Activated CD4-positive, alpha-beta memory T cell treated with anti-CD3 and anti-CD28 coated beads for 36 hours (primary cell): ENCODE measurements at regions not wholly inside any gene's neighbourhood (a gene's known extent, or its start where the extent isn't known, plus 50 kb on each side); places are given as distances from the start of the nearest gene placed in this dataset.
A peak's percentile ranks its signal among the peaks of the same experiment; 100 is the strongest.

Source experiments
- CTCF ChIA-PET: fragments of 350-600 bp; sonication (Branson Sonifier 250); formaldehyde crosslinking; loops from one replicate; lab custom pipeline; 2021; ENCODE audit warnings: antibody characterized with exemption, inconsistent platforms; lab: Charles Lee
- POLR2A ChIA-PET: fragments of 350-600 bp; sonication (Branson Sonifier 250); formaldehyde crosslinking; loops from one replicate; lab custom pipeline; 2021; ENCODE audit warnings: antibody characterized with exemption; lab: Charles Lee
- DNase-seq: peaks from one replicate; pipeline ENCODE4 v3.0.0-alpha.2; 2020
- H3K27ac Mint-ChIP-seq: one replicate; pipeline ENCODE4 v1.8.0; 2021; ENCODE audit warnings: mixed read lengths
- H3K27me3 Mint-ChIP-seq: one replicate; pipeline ENCODE4 v1.8.0; 2021; ENCODE audit warnings: mixed read lengths
- H3K36me3 Mint-ChIP-seq: one replicate; pipeline ENCODE4 v1.8.0; 2021; ENCODE audit warnings: mixed read lengths
- H3K4me1 Mint-ChIP-seq: one replicate; pipeline ENCODE4 v1.8.0; 2021; ENCODE audit warnings: low read depth, mixed read lengths
- H3K4me3 Mint-ChIP-seq: one replicate; pipeline ENCODE4 v1.8.0; 2021; ENCODE audit warnings: mild to moderate bottlenecking, mixed read lengths
- H3K9me3 Mint-ChIP-seq: one replicate; pipeline ENCODE4 v1.8.0; 2021; ENCODE audit warnings: mixed read lengths
- intact Hi-C: fragments of 100-400 bp; cut with micrococcal nuclease; formaldehyde crosslinking; loops from one replicate; pipeline ENCODE4 v1.15.1; 2023

GRCh38 chr2:120437604-120438000, 91.7 kb downstream of the INHBB start:
- Mint-ChIP-seq H3K36me3 (no peaks in the 10 kb centered on the region), H3K4me3 (no peak overlapping the region), H3K27ac (no peak overlapping the region), H3K9me3 (no peaks in the 10 kb centered on the region), H3K4me1 (peaks cover 4% of the 10 kb centered on the region), H3K27me3 (peaks cover 26% of the 10 kb centered on the region)
- POLR2A ChIA-PET, result no interaction called here
- CTCF ChIA-PET, result interaction anchor here (1.0 kb wide), 2 partner anchors 94 to 261 kb away, joined by 3 to 4 read pairs; no protein-coding TSS in a partner anchor
- intact Hi-C loops, result loop anchor here (2.0 kb wide), 1 partner anchor 95 kb away; no protein-coding TSS in a partner anchor
- DNase-seq, result no peak

- ChIA-PET CTCF (no interaction called here), POLR2A (no interaction called here)
- DNase-seq, result no peak
- peaks cover 6% of the 10 kb centered on the region for H3K4me1 Mint-ChIP-seq
- no peak overlapping the region for H3K27ac Mint-ChIP-seq
- H3K9me3 Mint-ChIP-seq, result no peaks in the 10 kb centered on the region
- intact Hi-C loops, result no loop called here
- no peak overlapping the region for H3K4me3 Mint-ChIP-seq
- peaks cover 32% of the 10 kb centered on the region for H3K27me3 Mint-ChIP-seq
- no peaks in the 10 kb centered on the region for H3K36me3 Mint-ChIP-seq
These were observed 92.5 kb downstream of the INHBB start for GRCh38 chr2:120438301-120439066.

DNA sequence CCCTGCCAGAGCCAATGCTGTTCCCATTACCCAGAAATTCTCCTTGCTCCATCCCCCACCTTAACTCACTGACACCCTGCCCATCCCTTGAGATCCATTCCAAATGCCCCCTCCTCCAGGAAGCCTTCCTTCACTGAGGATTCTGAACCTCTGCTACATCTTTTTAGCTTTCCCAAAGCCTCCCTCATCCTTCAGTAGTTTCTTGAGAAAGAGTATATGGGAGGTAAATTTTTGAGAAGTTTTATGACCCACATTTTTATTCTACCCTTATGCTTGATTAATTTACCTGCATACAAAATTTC, 93.1 kb downstream of the INHBB start:
- intact Hi-C loops, result no loop called here
- Mint-ChIP-seq H3K27me3 (peaks cover 37% of the 10 kb centered on the region), H3K27ac (no peak overlapping the region), H3K4me3 (no peak overlapping the region), H3K9me3 (no peaks in the 10 kb centered on the region), H3K4me1 (peaks cover 6% of the 10 kb centered on the region), H3K36me3 (no peaks in the 10 kb centered on the region)
- POLR2A ChIA-PET, result no interaction called here
- DNase-seq, result no peak
- CTCF ChIA-PET, result no interaction called here

DNA sequence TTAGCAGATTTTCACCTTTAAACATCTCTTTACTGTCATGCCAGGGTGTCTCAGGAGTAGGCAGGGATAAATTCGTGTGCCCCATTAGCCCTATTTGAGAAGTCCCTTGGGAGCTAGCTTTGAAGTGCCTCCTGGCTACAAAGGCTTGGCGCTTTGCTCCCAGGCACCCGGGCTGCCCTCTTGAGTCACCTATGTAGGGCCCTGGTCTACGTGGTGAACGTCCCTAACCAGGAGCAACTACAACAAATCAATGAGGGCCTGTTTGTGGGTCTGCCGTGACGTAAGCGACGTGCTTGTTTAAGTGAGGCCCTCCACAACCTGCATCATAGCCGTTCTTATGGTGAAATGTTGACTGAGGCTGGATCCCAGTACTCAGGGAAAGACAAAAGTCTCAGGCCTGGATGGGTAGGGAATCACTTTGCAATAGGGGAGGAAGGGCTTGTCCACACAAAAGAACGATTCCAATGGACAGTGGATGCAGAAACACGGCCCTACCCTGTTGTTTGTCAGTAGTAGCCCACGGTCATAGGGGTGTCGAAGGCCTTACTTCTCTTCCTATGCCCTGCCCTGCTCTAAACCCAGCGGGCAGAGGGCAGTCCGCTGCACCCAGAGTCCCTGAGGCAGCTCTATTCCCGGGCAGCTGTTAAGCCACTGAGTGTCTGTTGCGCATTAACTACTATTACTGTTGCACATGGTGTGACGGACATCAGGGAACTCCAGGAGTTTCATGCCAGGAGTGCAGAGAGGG, 93.9 kb downstream of the INHBB start:
- Mint-ChIP-seq H3K4me1 (peaks cover 6% of the 10 kb centered on the region), H3K9me3 (no peaks in the 10 kb centered on the region), H3K36me3 (no peaks in the 10 kb centered on the region), H3K27me3 (peaks cover 44% of the 10 kb centered on the region), H3K4me3 (no peak overlapping the region), H3K27ac (no peak overlapping the region)
- no peak for DNase-seq
- intact Hi-C loops, result no loop called here
- ChIA-PET CTCF (no interaction called here), POLR2A (no interaction called here)

- ChIA-PET POLR2A (no interaction called here), CTCF (interaction anchor here (0.7 kb wide), 2 partner anchors 10 to 128 kb away, joined by 3 to 4 read pairs; no protein-coding TSS in a partner anchor)
- no peak for DNase-seq
- H3K36me3 Mint-ChIP-seq, result no peaks in the 10 kb centered on the region
- intact Hi-C loops, result no loop called here
- no peak overlapping the region for H3K4me3 Mint-ChIP-seq
- peaks cover 46% of the 10 kb centered on the region for H3K27me3 Mint-ChIP-seq
- no peak overlapping the region for H3K27ac Mint-ChIP-seq
- H3K4me1 Mint-ChIP-seq, result peaks cover 6% of the 10 kb centered on the region
- no peaks in the 10 kb centered on the region for H3K9me3 Mint-ChIP-seq
These were observed 94.8 kb downstream of the INHBB start for GRCh38 chr2:120440521-120441350.

DNA sequence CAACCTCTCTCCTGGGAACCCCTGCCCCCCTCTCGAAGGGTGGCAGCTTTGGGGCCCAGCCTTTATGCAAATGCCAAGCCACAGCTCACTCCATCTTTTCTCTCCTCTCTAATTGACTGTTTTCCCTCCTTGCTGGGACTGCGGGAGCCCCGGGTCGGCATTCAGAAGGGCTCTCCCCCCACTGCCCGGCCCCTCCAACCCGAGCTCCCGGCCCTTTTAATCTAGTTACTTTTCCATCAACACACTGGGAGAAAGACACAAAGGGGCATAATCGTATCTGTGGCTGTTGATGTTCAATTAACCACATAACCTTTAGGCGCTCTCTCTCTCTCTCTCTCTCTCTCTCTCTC, 95.4 kb downstream of the INHBB start:
- no peaks in the 10 kb centered on the region for H3K36me3 Mint-ChIP-seq
- H3K4me3 Mint-ChIP-seq, result no peak overlapping the region
- intact Hi-C loops, result no loop called here
- H3K9me3 Mint-ChIP-seq, result no peaks in the 10 kb centered on the region
- CTCF ChIA-PET, result interaction anchor here (0.7 kb wide), 2 partner anchors 11 to 129 kb away, joined by 3 to 4 read pairs; no protein-coding TSS in a partner anchor
- H3K4me1 Mint-ChIP-seq, result peaks cover 6% of the 10 kb centered on the region
- peaks cover 47% of the 10 kb centered on the region for H3K27me3 Mint-ChIP-seq
- H3K27ac Mint-ChIP-seq, result no peak overlapping the region
- POLR2A ChIA-PET, result no interaction called here
- DNase-seq, result no peak

DNA sequence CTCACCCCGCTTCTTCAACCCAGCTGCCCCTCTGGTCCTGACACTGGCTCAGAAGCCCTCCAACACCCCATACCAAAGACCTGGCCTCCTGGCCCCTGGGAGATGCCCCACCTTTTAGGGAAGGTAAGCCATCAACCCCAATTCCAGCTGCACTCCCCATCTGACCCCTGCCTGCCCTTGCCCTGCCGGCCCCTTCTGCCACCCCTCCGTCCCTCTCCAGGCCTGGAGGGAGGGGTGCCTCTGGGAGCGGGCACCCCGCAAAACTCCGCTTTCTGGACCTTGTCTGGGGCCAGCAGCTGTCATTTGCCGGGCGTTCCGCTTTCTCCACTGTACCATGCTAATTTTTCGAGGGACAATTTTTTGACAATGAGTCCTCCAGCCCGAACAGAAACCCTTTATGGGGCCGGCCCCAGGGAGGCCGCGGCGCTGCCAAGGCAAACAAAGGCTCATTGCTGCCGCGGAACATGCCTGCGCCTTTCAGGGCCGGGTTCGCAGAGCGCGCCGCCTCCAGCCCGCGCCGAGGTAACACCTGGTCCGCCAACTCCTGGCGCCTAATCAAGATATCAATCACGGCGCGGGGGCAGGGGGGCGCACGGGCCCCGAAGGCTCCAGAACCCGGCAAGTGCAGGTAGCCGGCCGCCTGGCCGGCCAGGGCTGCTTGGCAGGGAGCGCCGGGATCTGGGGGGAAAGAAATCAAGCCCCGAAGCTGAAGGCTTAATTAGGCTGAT, 96.0 kb downstream of the INHBB start:
- Mint-ChIP-seq H3K4me3 (no peak overlapping the region), H3K9me3 (no peaks in the 10 kb centered on the region), H3K4me1 (peaks cover 6% of the 10 kb centered on the region), H3K27ac (no peak overlapping the region), H3K36me3 (no peaks in the 10 kb centered on the region), H3K27me3 (peaks cover 47% of the 10 kb centered on the region)
- DNase-seq, result no peak
- ChIA-PET CTCF (interaction anchor here (0.7 kb wide), 1 partner anchor 129 kb away, joined by 3 read pairs; no protein-coding TSS in a partner anchor), POLR2A (no interaction called here)
- intact Hi-C loops, result no loop called here

DNA sequence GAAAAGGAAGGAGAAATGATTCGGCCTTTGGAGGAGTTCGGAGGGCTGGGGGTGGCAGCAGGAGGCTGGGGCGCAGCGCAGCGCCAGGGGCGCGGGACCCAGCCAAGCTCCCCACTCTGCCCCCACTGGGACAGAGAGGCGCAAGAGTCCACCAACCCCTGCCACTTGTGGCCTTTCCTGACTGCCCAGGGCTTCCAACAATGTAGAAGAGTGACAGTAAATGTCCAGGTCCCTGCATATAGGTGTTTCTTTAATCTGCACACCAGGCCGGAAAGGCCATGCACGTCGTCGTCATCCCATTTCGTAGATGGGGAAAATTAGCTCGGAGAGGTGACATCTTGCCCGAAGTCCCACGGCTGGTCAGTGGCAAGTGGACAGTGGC, 96.6 kb downstream of the INHBB start:
- H3K9me3 Mint-ChIP-seq, result no peaks in the 10 kb centered on the region
- CTCF ChIA-PET, result no interaction called here
- H3K4me1 Mint-ChIP-seq, result peaks cover 6% of the 10 kb centered on the region
- H3K36me3 Mint-ChIP-seq, result no peaks in the 10 kb centered on the region
- H3K27me3 Mint-ChIP-seq, result peaks cover 46% of the 10 kb centered on the region
- intact Hi-C loops, result no loop called here
- no peak overlapping the region for H3K27ac Mint-ChIP-seq
- peak overlapping the region; percentile 50 for H3K4me3 Mint-ChIP-seq
- DNase-seq, result no peak
- POLR2A ChIA-PET, result no interaction called here

DNA sequence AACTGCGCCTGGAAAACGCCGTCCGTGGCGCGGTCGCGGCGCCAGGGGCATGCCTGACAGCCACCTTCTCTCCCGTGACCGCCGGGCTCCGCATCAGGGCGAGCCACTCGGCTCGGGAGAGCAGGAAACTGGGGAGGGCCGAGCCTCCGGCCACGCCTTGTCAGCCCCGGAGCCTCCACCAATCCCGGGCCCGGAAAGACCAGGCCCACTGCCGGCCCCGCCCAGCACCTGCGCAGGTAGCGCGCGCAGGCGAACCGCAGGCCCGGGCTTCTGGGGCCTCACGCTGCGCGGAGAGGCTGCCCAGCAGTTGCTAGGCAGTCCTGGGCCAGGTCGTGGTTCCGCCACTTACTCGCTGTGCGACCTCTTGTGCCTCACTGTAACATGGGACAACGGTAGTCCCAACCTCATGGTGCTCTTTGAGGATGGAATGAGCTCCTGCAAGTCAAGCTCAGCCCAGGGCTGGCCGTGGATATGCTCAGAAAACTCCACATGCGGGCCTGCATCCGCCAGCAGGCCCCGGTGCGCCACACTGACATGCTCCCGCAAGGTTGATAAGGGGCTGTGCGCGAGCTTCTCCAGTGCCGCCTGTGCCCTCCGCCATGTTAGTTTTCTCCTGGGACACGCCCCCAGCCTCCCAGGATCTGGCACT, 97.1 kb downstream of the INHBB start:
- H3K36me3 Mint-ChIP-seq, result no peaks in the 10 kb centered on the region
- H3K27ac Mint-ChIP-seq, result no peak overlapping the region
- intact Hi-C loops, result no loop called here
- peaks cover 45% of the 10 kb centered on the region for H3K27me3 Mint-ChIP-seq
- ChIA-PET POLR2A (no interaction called here), CTCF (no interaction called here)
- H3K9me3 Mint-ChIP-seq, result no peaks in the 10 kb centered on the region
- H3K4me1 Mint-ChIP-seq, result peaks cover 6% of the 10 kb centered on the region
- H3K4me3 Mint-ChIP-seq, result peak overlapping the region; percentile 50
- peak; percentile 53 for DNase-seq

GRCh38 chr2:120443946-120444345, 98.0 kb downstream of the INHBB start:
- Mint-ChIP-seq H3K27ac (no peak overlapping the region), H3K36me3 (no peaks in the 10 kb centered on the region), H3K27me3 (peaks cover 45% of the 10 kb centered on the region), H3K4me3 (no peak overlapping the region), H3K9me3 (no peaks in the 10 kb centered on the region), H3K4me1 (peaks cover 6% of the 10 kb centered on the region)
- ChIA-PET CTCF (no interaction called here), POLR2A (no interaction called here)
- no peak for DNase-seq
- intact Hi-C loops, result no loop called here

DNA sequence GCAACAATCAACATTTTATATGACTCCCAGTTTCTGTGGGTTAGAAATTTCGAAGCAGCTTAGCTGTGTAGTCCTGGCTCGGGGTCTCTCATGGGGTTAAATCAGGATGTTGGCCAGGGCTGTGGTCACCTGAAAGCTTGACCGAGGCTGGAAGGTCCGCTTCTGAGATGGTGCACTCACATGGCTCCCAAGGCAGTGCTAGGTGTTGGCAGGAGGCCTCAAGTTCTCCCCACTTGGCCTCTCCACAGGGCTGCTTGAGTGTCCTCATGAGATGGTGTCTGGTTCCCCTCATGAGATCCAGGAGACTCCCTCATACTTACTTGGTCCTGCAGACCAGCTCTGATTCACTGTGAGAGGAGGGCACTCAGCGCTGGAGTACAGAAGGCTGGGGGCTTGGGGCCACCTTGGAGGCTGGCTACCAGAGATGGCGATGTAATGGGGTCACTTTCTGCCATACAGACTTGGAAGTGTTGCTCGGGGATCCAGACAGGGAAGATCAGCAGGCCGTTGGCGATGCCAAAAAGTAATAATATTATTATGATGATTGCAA, 98.8 kb downstream of the INHBB start:
- H3K4me1 Mint-ChIP-seq, result peaks cover 6% of the 10 kb centered on the region
- peaks cover 45% of the 10 kb centered on the region for H3K27me3 Mint-ChIP-seq

More for the DNA sequence above, 98.8 kb downstream of the INHBB start:
- no peak for DNase-seq
- Mint-ChIP-seq H3K27ac (no peak overlapping the region), H3K36me3 (no peaks in the 10 kb centered on the region), H3K4me3 (no peak overlapping the region), H3K9me3 (no peaks in the 10 kb centered on the region)
- ChIA-PET POLR2A (no interaction called here), CTCF (no interaction called here)
- intact Hi-C loops, result no loop called here
